ENCODE measurements at regions not wholly inside any gene's neighbourhood (a gene's known extent, or its start where the extent isn't known, plus 50 kb on each side); places are given as distances from the start of the nearest gene placed in this dataset.

DNA sequence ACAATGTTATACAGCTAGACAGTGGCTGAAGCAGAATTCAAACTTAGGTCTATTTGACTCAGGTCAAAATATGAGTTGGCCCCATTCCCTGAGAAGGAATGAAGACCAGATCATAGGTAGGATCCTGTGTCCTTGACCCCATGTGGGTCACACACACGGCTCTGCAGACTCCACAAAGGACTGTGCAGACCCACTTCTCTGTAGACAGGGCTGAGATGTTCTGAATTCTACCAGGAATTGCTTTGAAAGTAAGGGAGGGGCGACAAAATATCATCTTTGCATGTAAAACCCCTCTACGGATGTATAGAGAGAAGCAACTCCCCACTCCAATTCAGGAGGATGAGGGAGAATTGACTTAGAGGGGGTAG lies 62.3 kb upstream of the CTIF start:
- no peak for DNase-seq
- H3K4me1 Mint-ChIP-seq, result no peaks in the 10 kb centered on the region
- no peak overlapping the region for H3K4me3 Mint-ChIP-seq
- peaks cover 22% of the 10 kb centered on the region for H3K9me3 Mint-ChIP-seq
- TF ChIP-seq, protein P1, sequence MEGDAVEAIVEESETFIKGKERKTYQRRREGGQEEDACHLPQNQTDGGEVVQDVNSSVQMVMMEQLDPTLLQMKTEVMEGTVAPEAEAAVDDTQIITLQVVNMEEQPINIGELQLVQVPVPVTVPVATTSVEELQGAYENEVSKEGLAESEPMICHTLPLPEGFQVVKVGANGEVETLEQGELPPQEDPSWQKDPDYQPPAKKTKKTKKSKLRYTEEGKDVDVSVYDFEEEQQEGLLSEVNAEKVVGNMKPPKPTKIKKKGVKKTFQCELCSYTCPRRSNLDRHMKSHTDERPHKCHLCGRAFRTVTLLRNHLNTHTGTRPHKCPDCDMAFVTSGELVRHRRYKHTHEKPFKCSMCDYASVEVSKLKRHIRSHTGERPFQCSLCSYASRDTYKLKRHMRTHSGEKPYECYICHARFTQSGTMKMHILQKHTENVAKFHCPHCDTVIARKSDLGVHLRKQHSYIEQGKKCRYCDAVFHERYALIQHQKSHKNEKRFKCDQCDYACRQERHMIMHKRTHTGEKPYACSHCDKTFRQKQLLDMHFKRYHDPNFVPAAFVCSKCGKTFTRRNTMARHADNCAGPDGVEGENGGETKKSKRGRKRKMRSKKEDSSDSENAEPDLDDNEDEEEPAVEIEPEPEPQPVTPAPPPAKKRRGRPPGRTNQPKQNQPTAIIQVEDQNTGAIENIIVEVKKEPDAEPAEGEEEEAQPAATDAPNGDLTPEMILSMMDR (IDR thresholded peaks at IDR 0.05), result no peak
- H3K27me3 Mint-ChIP-seq (ENCODE audit: low read depth, poor library complexity), result peaks cover 14% of the 10 kb centered on the region
- no peaks in the 10 kb centered on the region for H3K36me3 Mint-ChIP-seq (ENCODE audit: low read depth)
- no peak overlapping the region for H3K27ac Mint-ChIP-seq

DNA sequence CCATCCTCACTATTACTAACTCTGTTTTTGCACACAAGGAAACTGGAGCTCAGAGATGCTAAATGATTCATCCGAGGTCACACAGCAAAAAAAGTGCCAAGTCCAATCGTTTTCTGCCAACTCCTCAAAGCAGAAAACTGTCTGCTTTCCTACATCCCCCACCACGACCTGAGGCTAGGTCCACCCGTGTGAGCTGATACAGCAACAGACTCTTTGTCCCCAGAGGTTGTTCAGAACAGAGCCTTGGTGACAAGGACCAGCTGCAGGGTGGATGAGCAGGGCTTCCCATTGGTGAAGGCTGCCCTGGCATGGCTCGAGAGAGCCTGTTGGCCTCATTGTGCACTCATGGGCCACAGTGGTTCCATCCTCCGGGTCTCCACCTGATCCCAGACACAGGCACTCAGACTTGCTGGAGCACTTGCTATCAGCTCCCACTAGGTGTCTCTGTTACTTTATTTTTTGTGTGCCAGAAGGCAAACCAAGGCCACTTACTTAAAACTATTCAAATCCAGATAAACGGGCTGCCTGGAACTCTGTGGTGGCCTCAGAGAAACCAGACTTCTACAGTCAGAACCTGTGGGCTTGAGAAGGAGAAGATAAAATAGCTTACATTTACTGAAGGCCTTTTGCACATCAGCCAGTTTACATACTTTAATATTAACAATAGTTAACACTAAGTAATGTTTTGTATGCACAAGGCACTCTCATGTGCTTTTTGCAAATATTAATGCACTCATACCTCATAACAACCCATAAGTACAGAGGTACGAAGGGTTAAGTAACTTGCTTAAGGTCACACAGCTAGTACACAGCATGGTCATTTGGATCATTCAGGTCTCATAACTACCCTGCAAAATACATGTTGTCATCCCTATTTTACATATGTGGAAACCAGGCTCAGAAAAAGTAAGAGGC lies 62.9 kb upstream of the CTIF start:
- Mint-ChIP-seq H3K36me3 (ENCODE audit: low read depth) (no peaks in the 10 kb centered on the region), H3K27me3 (ENCODE audit: low read depth, poor library complexity) (peaks cover 16% of the 10 kb centered on the region), H3K4me1 (no peaks in the 10 kb centered on the region), H3K4me3 (no peak overlapping the region), H3K9me3 (peaks cover 23% of the 10 kb centered on the region), H3K27ac (no peak overlapping the region)
- TF ChIP-seq, protein P1 (IDR thresholded peaks at IDR 0.05), result peak; percentile 85
- peak; percentile 60 for DNase-seq

DNA sequence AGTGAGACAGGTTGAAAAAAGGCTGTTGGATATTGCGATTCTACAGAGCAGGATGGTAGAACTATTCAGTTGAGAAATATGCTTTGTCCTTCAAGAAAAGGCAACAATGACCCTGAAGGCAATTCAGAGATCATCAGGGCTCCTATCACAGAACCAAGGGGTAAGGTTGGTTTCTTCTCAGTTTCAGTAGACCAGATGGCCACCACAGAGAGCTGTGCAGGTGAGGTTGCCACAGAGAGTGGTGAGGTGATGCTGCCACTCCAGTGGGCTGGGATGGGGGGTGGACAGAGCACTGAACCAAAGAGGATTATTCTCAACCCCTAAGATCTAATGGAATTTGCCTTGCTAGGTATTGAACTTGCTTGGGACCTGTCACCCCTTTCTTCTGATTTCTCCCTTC lies 64.6 kb upstream of the ZBTB7C start:
- no peak for DNase-seq
- TF ChIP-seq, protein P1 (IDR thresholded peaks at IDR 0.05), result no peak
- H3K9me3 Mint-ChIP-seq, result peaks cover 23% of the 10 kb centered on the region
- no peak overlapping the region for H3K4me3 Mint-ChIP-seq
- H3K27ac Mint-ChIP-seq, result no peak overlapping the region
- no peaks in the 10 kb centered on the region for H3K36me3 Mint-ChIP-seq (ENCODE audit: low read depth)
- H3K27me3 Mint-ChIP-seq (ENCODE audit: low read depth, poor library complexity), result peaks cover 21% of the 10 kb centered on the region
- no peaks in the 10 kb centered on the region for H3K4me1 Mint-ChIP-seq

DNA sequence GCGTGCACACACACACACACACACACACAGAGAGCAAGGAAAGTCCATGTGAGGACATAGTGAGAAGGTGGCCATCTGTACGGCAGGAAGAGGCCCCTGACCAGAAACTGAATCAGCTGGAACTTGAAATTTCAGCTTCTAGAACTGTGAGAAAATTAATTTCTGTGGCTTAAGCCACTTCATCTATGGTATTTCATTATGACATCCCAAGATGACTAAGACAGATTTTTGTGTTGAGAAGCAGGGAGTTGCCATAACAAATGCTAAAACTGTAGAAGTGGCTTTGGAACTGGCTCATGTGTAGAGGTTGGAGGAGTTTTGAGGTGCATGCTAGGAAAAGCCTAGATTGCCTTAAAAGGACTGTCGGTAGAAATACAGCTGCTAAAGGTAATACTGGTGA lies 63.4 kb upstream of the ZBTB7C start:
- no peaks in the 10 kb centered on the region for H3K36me3 Mint-ChIP-seq (ENCODE audit: low read depth)
- DNase-seq, result no peak
- H3K9me3 Mint-ChIP-seq, result peaks cover 18% of the 10 kb centered on the region
- H3K4me3 Mint-ChIP-seq, result no peak overlapping the region
- peaks cover 24% of the 10 kb centered on the region for H3K27me3 Mint-ChIP-seq (ENCODE audit: low read depth, poor library complexity)
- TF ChIP-seq, protein P1 (IDR thresholded peaks at IDR 0.05), result no peak
- H3K27ac Mint-ChIP-seq, result no peak overlapping the region
- no peaks in the 10 kb centered on the region for H3K4me1 Mint-ChIP-seq

DNA sequence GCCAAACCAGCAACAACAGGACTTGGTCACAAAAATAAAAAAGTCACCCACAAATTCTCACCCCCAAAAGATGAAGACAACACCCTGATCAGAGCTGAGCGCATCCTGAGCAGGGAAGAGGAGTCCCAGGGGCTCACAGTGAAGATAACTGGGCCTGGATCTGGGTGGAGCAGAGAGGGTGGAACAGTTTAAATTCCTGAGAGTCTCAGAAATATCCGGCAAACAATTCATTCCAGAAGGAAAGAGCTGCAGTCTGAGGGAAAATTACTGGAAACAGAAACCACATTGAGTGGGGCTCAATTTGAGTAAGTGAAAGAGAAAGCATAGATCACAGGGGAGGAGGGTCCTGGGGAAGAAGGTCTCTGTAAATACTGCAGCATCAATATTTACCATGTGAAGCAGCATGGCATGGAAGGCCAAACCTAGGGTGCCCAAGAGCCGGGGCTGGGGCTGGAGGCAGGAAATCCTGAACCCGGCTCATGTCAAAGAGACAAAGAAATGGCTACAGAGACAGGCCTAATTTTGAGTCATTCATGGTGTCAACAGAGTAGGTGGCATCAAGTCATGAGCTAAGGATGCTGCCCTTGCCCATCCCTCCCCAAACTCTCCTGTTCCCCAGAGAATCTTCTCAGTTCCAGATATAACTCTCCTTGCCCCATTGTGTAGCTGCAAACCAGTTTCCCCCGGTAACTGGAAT lies 61.4 kb upstream of the ZBTB7C start:
- no peaks in the 10 kb centered on the region for H3K36me3 Mint-ChIP-seq (ENCODE audit: low read depth)
- no peak overlapping the region for H3K27ac Mint-ChIP-seq
- DNase-seq, result no peak

More for the DNA sequence above, 61.4 kb upstream of the ZBTB7C start:
- Mint-ChIP-seq H3K4me1 (peaks cover 3% of the 10 kb centered on the region), H3K27me3 (ENCODE audit: low read depth, poor library complexity) (peaks cover 26% of the 10 kb centered on the region), H3K9me3 (peaks cover 13% of the 10 kb centered on the region), H3K4me3 (no peak overlapping the region)
- TF ChIP-seq, protein P1 (IDR thresholded peaks at IDR 0.05), result no peak

Data from nephron progenitor cell (in vitro differentiated cells).